ENCODE measurements at regions not wholly inside any gene's neighbourhood (a gene's known extent, or its start where the extent isn't known, plus 50 kb on each side); places are given as distances from the start of the nearest gene placed in this dataset.

GRCh38 chr14:58981840-58982239, 206.6 kb upstream of the DAAM1 start:
- H3K4me1 ChIP-seq (replicated peaks): no peaks in the 10 kb centered on the region
- H3K9me3 ChIP-seq: no peaks in the 10 kb centered on the region
- no peak overlapping the region for H3K27ac ChIP-seq
- H3K4me3 ChIP-seq: no peak overlapping the region
- H3K27me3 ChIP-seq (replicated peaks; ENCODE audit: insufficient read depth): no peaks in the 10 kb centered on the region
- DNase-seq (ENCODE audit: low spot score): no peak
- intact Hi-C loops (cut with DNase I): no loop called here
- whole genome bisulfite sequencing: 97% methylated on average over 1 of the region's 1 CpG
- no peaks in the 10 kb centered on the region for H3K36me3 ChIP-seq
- TF ChIP-seq POLR2AphosphoS5 (IDR thresholded peaks at IDR 0.05) (no peak), CTCF (IDR thresholded peaks at IDR 0.05) (no peak), POLR2A (IDR thresholded peaks at IDR 0.05) (no peak)

- Histone ChIP-seq H3K27me3 (replicated peaks; ENCODE audit: insufficient read depth) (no peaks in the 10 kb centered on the region), H3K36me3 (no peaks in the 10 kb centered on the region), H3K27ac (no peak overlapping the region), H3K4me3 (no peak overlapping the region), H3K9me3 (no peaks in the 10 kb centered on the region), H3K4me1 (replicated peaks) (no peaks in the 10 kb centered on the region)
- intact Hi-C loops (cut with DNase I): no loop called here
- 90% methylated on average over 4 of the region's 4 CpGs for WGBS
- DNase-seq (ENCODE audit: low spot score): no peak
- TF ChIP-seq POLR2AphosphoS5 (IDR thresholded peaks at IDR 0.05) (no peak), CTCF (IDR thresholded peaks at IDR 0.05) (no peak), POLR2A (IDR thresholded peaks at IDR 0.05) (no peak)
These were observed 202.7 kb upstream of the DAAM1 start for GRCh38 chr14:58985786-58986185.

- no peaks in the 10 kb centered on the region for H3K4me1 ChIP-seq (replicated peaks)
- intact Hi-C loops (cut with DNase I): no loop called here
- TF ChIP-seq POLR2A (IDR thresholded peaks at IDR 0.05) (no peak), POLR2AphosphoS5 (IDR thresholded peaks at IDR 0.05) (no peak)
- no peaks in the 10 kb centered on the region for H3K27me3 ChIP-seq (replicated peaks; ENCODE audit: insufficient read depth)
- DNase-seq (ENCODE audit: low spot score): no peak
- H3K27ac ChIP-seq: no peak overlapping the region
- H3K9me3 ChIP-seq: no peaks in the 10 kb centered on the region
- 90% methylated on average over 3 of the region's 3 CpGs for WGBS
- H3K4me3 ChIP-seq: no peak overlapping the region
- no peaks in the 10 kb centered on the region for H3K36me3 ChIP-seq
These were observed 200.9 kb upstream of the DAAM1 start for GRCh38 chr14:58987591-58987990.

GRCh38 chr14:58992935-58993334, 195.5 kb upstream of the DAAM1 start:
- Histone ChIP-seq H3K27me3 (replicated peaks; ENCODE audit: insufficient read depth) (no peaks in the 10 kb centered on the region), H3K4me1 (replicated peaks) (no peaks in the 10 kb centered on the region), H3K9me3 (no peaks in the 10 kb centered on the region), H3K4me3 (no peak overlapping the region), H3K27ac (no peak overlapping the region), H3K36me3 (no peaks in the 10 kb centered on the region)
- DNase-seq (ENCODE audit: low spot score): no peak
- TF ChIP-seq POLR2AphosphoS5 (IDR thresholded peaks at IDR 0.05) (no peak), POLR2A (IDR thresholded peaks at IDR 0.05) (no peak), CTCF (IDR thresholded peaks at IDR 0.05) (no peak)
- WGBS: 59% methylated on average over 1 of the region's 1 CpG
- intact Hi-C loops (cut with DNase I): no loop called here

- no peaks in the 10 kb centered on the region for H3K36me3 ChIP-seq
- WGBS: 29% methylated on average over 1 of the region's 1 CpG
- no peak overlapping the region for H3K27ac ChIP-seq
- H3K27me3 ChIP-seq (replicated peaks; ENCODE audit: insufficient read depth): no peaks in the 10 kb centered on the region
- H3K4me3 ChIP-seq: no peak overlapping the region
- no peak for TF ChIP-seq POLR2A (IDR thresholded peaks at IDR 0.05)
- no peak for TF ChIP-seq CTCF (IDR thresholded peaks at IDR 0.05)
- no peak for TF ChIP-seq POLR2AphosphoS5 (IDR thresholded peaks at IDR 0.05)
- intact Hi-C loops (cut with DNase I): no loop called here
- DNase-seq (ENCODE audit: low spot score): no peak
- H3K9me3 ChIP-seq: no peaks in the 10 kb centered on the region
- H3K4me1 ChIP-seq (replicated peaks): no peaks in the 10 kb centered on the region
These were observed 194.3 kb upstream of the DAAM1 start for GRCh38 chr14:58994130-58994529.

All from prostate gland (tissue), 2 donors.